Right lobe of liver (tissue), 4 donors: ENCODE measurements at regions not wholly inside any gene's neighbourhood (a gene's known extent, or its start where the extent isn't known, plus 50 kb on each side); places are given as distances from the start of the nearest gene placed in this dataset.

Source experiments
- POLR2A ChIP-seq: fragments of 450-650 bp; IDR thresholded peaks from one replicate; pipeline ENCODE4 v1.6.1; 2017; ENCODE audit warnings: antibody characterized with exemption, mild to moderate bottlenecking
- TF ChIP-seq, protein P1 (sequence below), 4 donors: fragments of 200-600 bp in 3 of 4; fragments of 450-650 bp in 1 of 4; IDR thresholded peaks; one replicate each; pipeline versions ENCODE4 v1.5.1 to v1.8.0; 2016 to 2022; ENCODE audit warnings: antibody characterized with exemption in 4 of 4, mild to moderate bottlenecking in 2 of 4
- donor health status: DM: no; HTN: no; CAD: no.
- donor health status: DM: no; HTN: no; CAD: no.
- donor health status: DM: no; HTN: yes; CAD: no.

DNA sequence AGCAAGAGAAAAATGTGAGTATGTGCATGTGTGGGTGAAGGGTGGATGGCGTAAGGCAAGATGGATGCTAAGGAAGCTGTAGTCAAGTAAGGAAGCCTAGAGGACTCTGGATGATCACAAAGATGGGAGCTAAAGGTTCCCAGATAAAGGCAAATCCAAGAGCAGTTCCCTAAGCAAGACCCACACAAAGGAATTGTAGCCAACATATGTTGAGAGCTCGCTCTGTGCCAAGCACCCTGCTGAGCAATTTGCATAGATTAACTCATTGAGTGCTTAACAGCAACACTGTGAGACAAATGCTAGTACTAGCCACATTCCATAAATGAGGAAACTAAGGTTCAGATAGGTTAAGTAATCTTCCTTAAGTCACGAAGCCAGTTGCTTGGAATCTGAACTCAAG, 132.6 kb downstream of the C1D start:
- TF ChIP-seq, protein P1, sequence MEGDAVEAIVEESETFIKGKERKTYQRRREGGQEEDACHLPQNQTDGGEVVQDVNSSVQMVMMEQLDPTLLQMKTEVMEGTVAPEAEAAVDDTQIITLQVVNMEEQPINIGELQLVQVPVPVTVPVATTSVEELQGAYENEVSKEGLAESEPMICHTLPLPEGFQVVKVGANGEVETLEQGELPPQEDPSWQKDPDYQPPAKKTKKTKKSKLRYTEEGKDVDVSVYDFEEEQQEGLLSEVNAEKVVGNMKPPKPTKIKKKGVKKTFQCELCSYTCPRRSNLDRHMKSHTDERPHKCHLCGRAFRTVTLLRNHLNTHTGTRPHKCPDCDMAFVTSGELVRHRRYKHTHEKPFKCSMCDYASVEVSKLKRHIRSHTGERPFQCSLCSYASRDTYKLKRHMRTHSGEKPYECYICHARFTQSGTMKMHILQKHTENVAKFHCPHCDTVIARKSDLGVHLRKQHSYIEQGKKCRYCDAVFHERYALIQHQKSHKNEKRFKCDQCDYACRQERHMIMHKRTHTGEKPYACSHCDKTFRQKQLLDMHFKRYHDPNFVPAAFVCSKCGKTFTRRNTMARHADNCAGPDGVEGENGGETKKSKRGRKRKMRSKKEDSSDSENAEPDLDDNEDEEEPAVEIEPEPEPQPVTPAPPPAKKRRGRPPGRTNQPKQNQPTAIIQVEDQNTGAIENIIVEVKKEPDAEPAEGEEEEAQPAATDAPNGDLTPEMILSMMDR (IDR thresholded peaks at IDR 0.05) = no peak
- no peak for TF ChIP-seq POLR2A
